Activated naive CD4-positive, alpha-beta T cell treated with anti-CD3 and anti-CD28 coated beads, Interleukin-2, amount 10 ng/mL, durations not matched to agents 7 days and 5 days (primary cell): ENCODE measurements at regions not wholly inside any gene's neighbourhood (a gene's known extent, or its start where the extent isn't known, plus 50 kb on each side); places are given as distances from the start of the nearest gene placed in this dataset.

Source experiments
- CTCF ChIA-PET: fragments of 350-600 bp; sonication (Branson Sonifier 250); formaldehyde crosslinking; loops from one replicate; lab custom pipeline; 2021; ENCODE audit warnings: antibody characterized with exemption; lab: Charles Lee
- DNase-seq: peaks from one replicate; pipeline ENCODE4 v3.0.0-alpha.2; 2020
- H3K27ac Mint-ChIP-seq: one replicate; pipeline ENCODE4 v1.8.0; 2021; ENCODE audit warnings: mild to moderate bottlenecking, moderate library complexity, mixed read lengths
- H3K27me3 Mint-ChIP-seq: one replicate; pipeline ENCODE4 v1.8.0; 2021; ENCODE audit warnings: mild to moderate bottlenecking, mixed read lengths
- H3K36me3 Mint-ChIP-seq: one replicate; pipeline ENCODE4 v1.8.0; 2021; ENCODE audit warnings: mixed read lengths
- H3K4me1 Mint-ChIP-seq: one replicate; pipeline ENCODE4 v1.8.0; 2021; ENCODE audit warnings: mixed read lengths
- H3K4me3 Mint-ChIP-seq: one replicate; pipeline ENCODE4 v1.8.0; 2021; ENCODE audit warnings: mild to moderate bottlenecking, moderate library complexity, mixed read lengths
- H3K9me3 Mint-ChIP-seq: one replicate; pipeline ENCODE4 v1.8.0; 2021; ENCODE audit warnings: mixed read lengths

DNA sequence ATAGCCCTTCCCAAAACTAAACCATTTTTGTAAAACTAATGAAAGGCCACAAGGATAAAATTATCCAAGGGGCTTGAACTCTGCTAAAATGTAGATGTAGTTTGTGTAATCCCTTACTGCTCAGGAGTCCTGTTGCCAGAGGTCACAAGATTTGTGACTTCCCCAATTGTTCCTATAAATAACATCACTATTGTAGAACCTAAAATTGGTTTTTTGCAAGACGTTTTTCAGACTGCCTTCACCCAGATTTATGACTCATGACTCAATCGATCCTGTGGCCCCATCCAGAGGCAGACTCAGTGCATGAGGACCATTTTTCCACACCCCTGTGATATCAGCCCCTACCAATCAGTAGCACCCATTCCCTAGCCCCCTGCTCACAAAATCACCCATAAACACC lies 61.5 kb upstream of the RASSF8 start:
- DNase-seq: no peak
- Mint-ChIP-seq H3K27ac (no peak overlapping the region), H3K4me3 (no peak overlapping the region), H3K27me3 (no peaks in the 10 kb centered on the region), H3K36me3 (no peaks in the 10 kb centered on the region), H3K9me3 (peaks cover 3% of the 10 kb centered on the region), H3K4me1 (no peaks in the 10 kb centered on the region)
- CTCF ChIA-PET: no interaction called here

DNA sequence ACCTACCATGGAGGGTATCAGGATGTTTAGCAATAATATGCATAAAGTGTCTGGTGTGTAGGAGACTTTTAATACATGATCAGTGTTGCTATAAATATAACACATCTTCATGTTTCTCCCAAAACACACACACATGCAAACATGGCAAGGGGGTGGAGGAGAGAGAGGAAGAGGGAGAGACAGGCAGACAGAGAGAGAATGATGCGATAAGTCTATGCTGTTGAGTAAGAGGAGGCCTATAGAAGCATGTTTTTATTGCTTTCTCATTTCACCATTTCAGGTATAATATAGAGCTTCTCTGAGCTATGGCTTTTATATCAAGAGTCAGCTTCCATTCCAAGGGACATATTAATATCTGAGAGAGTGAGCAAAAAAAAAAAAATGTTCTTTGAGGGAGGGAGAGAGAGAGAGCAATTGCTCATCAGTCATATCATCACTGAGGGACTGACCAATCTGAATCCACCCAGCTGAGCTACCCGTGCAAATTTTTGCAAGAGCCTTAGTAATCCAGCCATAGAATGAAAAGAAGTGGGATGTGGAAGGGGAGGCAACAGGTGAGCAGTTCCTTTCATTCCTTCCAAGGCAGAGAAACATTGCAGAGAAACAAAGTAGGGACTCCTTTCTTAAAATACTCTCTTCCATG lies 54.8 kb upstream of the RASSF8 start:
- CTCF ChIA-PET: interaction anchor here (0.6 kb wide), 2 partner anchors 131 to 1033 kb away, joined by 3 read pairs; no protein-coding TSS in a partner anchor

DNA sequence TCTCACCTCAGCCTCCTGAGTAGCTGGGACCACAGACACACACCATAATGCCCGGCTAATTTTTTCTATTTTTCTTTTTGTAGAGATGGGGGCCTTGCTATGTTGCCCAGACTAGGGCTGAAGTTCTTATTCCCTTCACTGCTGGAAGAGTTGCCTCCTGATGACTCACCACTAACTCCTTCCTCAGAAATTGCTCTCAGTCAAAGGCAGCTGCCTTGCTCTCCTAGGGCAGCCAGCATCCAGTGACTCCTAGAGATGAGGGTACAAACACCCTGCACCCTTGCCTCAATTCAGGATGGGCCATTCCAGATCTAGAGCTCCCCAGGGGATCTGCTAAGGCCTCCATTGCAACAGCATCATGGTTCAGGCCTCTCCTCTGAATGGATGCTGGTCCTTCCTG lies 54.0 kb upstream of the RASSF8 start:
- Mint-ChIP-seq H3K9me3 (no peaks in the 10 kb centered on the region), H3K4me3 (no peak overlapping the region), H3K4me1 (no peaks in the 10 kb centered on the region), H3K36me3 (no peaks in the 10 kb centered on the region), H3K27me3 (no peaks in the 10 kb centered on the region), H3K27ac (no peak overlapping the region)
- DNase-seq: no peak
- CTCF ChIA-PET: no interaction called here

More for the DNA sequence above, 54.8 kb upstream of the RASSF8 start:
- H3K27ac Mint-ChIP-seq: no peak overlapping the region
- H3K4me3 Mint-ChIP-seq: no peak overlapping the region
- H3K9me3 Mint-ChIP-seq: no peaks in the 10 kb centered on the region
- H3K4me1 Mint-ChIP-seq: no peaks in the 10 kb centered on the region
- H3K36me3 Mint-ChIP-seq: no peaks in the 10 kb centered on the region
- DNase-seq: no peak
- no peaks in the 10 kb centered on the region for H3K27me3 Mint-ChIP-seq

DNA sequence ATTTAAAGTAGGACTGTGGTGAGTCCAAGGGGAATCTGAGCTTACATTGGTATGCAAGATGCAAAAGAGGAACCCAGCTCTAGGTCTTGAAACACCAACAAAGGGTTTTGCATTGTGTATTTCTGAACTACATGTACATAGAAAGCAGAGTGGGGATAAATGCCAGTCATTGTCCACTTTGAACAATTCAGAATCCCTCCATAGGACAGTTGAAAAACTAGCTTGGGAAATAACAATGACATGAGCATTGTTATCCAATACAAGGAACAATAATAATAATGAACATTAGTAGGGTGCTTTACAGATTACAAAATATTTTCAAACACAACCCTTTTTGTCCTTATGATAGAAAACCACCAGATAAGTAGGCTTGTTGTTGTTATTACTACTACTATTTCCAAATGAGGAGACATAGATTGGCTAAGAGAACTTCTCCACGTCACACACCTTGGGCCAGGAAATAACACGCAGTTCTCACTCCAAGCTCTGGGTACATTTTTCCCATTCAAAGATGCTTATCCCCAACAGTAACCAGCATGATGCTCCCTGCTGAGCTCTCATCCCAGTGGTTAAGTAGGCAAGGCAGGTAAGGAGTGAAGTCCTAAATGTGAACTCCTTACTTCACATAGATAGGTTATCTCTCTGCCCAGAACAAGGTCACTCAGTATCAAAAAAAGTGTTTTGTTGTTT lies 51.7 kb upstream of the RASSF8 start:
- Mint-ChIP-seq H3K9me3 (no peaks in the 10 kb centered on the region), H3K36me3 (no peaks in the 10 kb centered on the region), H3K27me3 (peaks cover 4% of the 10 kb centered on the region), H3K4me3 (no peak overlapping the region), H3K27ac (no peak overlapping the region), H3K4me1 (no peaks in the 10 kb centered on the region)
- no peak for DNase-seq
- CTCF ChIA-PET: no interaction called here
